NCI-H2171 (cell line): ENCODE measurements at regions not wholly inside any gene's neighbourhood (a gene's known extent, or its start where the extent isn't known, plus 50 kb on each side); places are given as distances from the start of the nearest gene placed in this dataset.
A peak's percentile ranks its signal among the peaks of the same experiment; 100 is the strongest.
"Not testable (repeated sequence)": the region's sequence is repeated elsewhere in the genome, so short reads cannot be mapped to it uniquely, and the experiment has no call there.

Source experiments
- DNase-seq: peaks from one replicate; lab custom pipeline; 2025; lab: John Stamatoyannopoulos, UW

GRCh38 chr2:52006821-52007366, 975.0 kb upstream of the NRXN1 start:
- not testable (repeated sequence) for DNase-seq

GRCh38 chr2:52000151-52000855, 968.4 kb upstream of the NRXN1 start:
- DNase-seq, result no peak

GRCh38 chr2:51998890-51999289, 967.0 kb upstream of the NRXN1 start:
- no peak for DNase-seq

GRCh38 chr2:51997571-51997970, 965.6 kb upstream of the NRXN1 start:
- no peak for DNase-seq

GRCh38 chr2:51995293-51995692, 963.4 kb upstream of the NRXN1 start:
- no peak for DNase-seq

GRCh38 chr2:51994123-51994763, 962.3 kb upstream of the NRXN1 start:
- DNase-seq, result peak; percentile 19

GRCh38 chr2:51990684-51991083, 958.8 kb upstream of the NRXN1 start:
- DNase-seq, result peak; percentile 56

- DNase-seq, result no peak
Measured at GRCh38 chr2:51986101-51986500, 954.2 kb upstream of the NRXN1 start.

- peak; percentile 30 for DNase-seq
Measured at GRCh38 chr2:51981783-51982182, 949.9 kb upstream of the NRXN1 start.

GRCh38 chr2:51976623-51977022, 944.7 kb upstream of the NRXN1 start:
- no peak for DNase-seq

- no peak for DNase-seq
Measured at GRCh38 chr2:51971136-51971535, 939.2 kb upstream of the NRXN1 start.

GRCh38 chr2:51969347-51969746, 937.4 kb upstream of the NRXN1 start:
- DNase-seq, result no peak

- no peak for DNase-seq
Measured at GRCh38 chr2:51960841-51961335, 929.0 kb upstream of the NRXN1 start.

- no peak for DNase-seq
Measured at GRCh38 chr2:51960281-51960680, 928.3 kb upstream of the NRXN1 start.

GRCh38 chr2:51959696-51960095, 927.8 kb upstream of the NRXN1 start:
- no peak for DNase-seq

GRCh38 chr2:51953931-51954330, 922.0 kb upstream of the NRXN1 start:
- no peak for DNase-seq

GRCh38 chr2:51921076-51921475, 889.1 kb upstream of the NRXN1 start:
- no peak for DNase-seq

- no peak for DNase-seq
Measured at GRCh38 chr2:51920509-51920908, 888.6 kb upstream of the NRXN1 start.

GRCh38 chr2:51919395-51919794, 887.5 kb upstream of the NRXN1 start:
- DNase-seq, result no peak

- DNase-seq, result no peak
Measured at GRCh38 chr2:51918113-51918512, 886.2 kb upstream of the NRXN1 start.

- DNase-seq, result no peak
Measured at GRCh38 chr2:51903728-51904127, 871.8 kb upstream of the NRXN1 start.

GRCh38 chr2:51899643-51900042, 867.7 kb upstream of the NRXN1 start:
- no peak for DNase-seq

- not testable (repeated sequence) for DNase-seq
Measured at GRCh38 chr2:51894584-51894983, 862.7 kb upstream of the NRXN1 start.
